AG09319 (cell line): ENCODE measurements at regions not wholly inside any gene's neighbourhood (a gene's known extent, or its start where the extent isn't known, plus 50 kb on each side); places are given as distances from the start of the nearest gene placed in this dataset.
"Not testable (repeated sequence)": the region's sequence is repeated elsewhere in the genome, so short reads cannot be mapped to it uniquely, and the experiment has no call there.

Experiments
- DNase-seq: peaks from one replicate; pipeline ENCODE4 v3.0.0-alpha.2; 2010; ENCODE audit warnings: low read depth; ENCODE audit errors: extremely low read depth
- CTCF ChIP-seq: IDR thresholded peaks from 2 replicates; pipeline ENCODE4 v1.5.1; 2011; ENCODE audit warnings: low read depth, mild to moderate bottlenecking, inconsistent platforms, low read length, moderate library complexity

GRCh38 chr2:215826376-215826775, 187.0 kb downstream of the MREG start:
- TF ChIP-seq CTCF: no peak
- DNase-seq: no peak

- DNase-seq: no peak
- no peak for TF ChIP-seq CTCF
Measured at GRCh38 chr2:215825707-215826106, 187.6 kb downstream of the MREG start.

GRCh38 chr2:215821298-215821697, 192.1 kb downstream of the MREG start:
- not testable (repeated sequence) for DNase-seq

GRCh38 chr2:215819713-215820112, 193.6 kb downstream of the MREG start:
- not testable (repeated sequence) for DNase-seq

- DNase-seq: no peak
- TF ChIP-seq CTCF: no peak
Measured at GRCh38 chr2:215817046-215817445, 196.3 kb downstream of the MREG start.

GRCh38 chr2:215816424-215816823, 196.9 kb downstream of the MREG start:
- no peak for DNase-seq
- TF ChIP-seq CTCF: no peak

GRCh38 chr2:215815960-215816359, 197.4 kb downstream of the MREG start:
- no peak for TF ChIP-seq CTCF
- DNase-seq: no peak

- TF ChIP-seq CTCF: no peak
Measured at GRCh38 chr2:215812966-215813365, 200.4 kb downstream of the MREG start.

More at GRCh38 chr2:215812966-215813365, 200.4 kb downstream of the MREG start:
- DNase-seq: no peak
